ENCODE measurements at regions not wholly inside any gene's neighbourhood (a gene's known extent, or its start where the extent isn't known, plus 50 kb on each side); places are given as distances from the start of the nearest gene placed in this dataset.

GRCh38 chr11:79783833-79784232 lies 343.0 kb upstream of the TENM4 start:
- H3K4me3 ChIP-seq: no peak overlapping the region
- no peaks in the 10 kb centered on the region for H3K27me3 ChIP-seq
- no peak for DNase-seq
- intact Hi-C loops (cut with DNase I): no loop called here
- H3K4me1 ChIP-seq (ENCODE audit: insufficient read depth): no peaks in the 10 kb centered on the region
- TF ChIP-seq POLR2A (IDR thresholded peaks at IDR 0.05) (no peak), EP300 (IDR thresholded peaks at IDR 0.05) (no peak), CTCF (IDR thresholded peaks at IDR 0.05) (no peak)
- H3K9me3 ChIP-seq: no peaks in the 10 kb centered on the region
- no peak overlapping the region for H3K27ac ChIP-seq
- 5 to 14% (median 8%) methylated on average over 4 of the region's 4 CpGs for WGBS, 3 donors
- no peaks in the 10 kb centered on the region for H3K36me3 ChIP-seq

GRCh38 chr11:79768343-79768742 lies 327.5 kb upstream of the TENM4 start:
- TF ChIP-seq EP300 (IDR thresholded peaks at IDR 0.05) (no peak), CTCF (IDR thresholded peaks at IDR 0.05) (no peak), POLR2A (IDR thresholded peaks at IDR 0.05) (no peak)
- intact Hi-C loops (cut with DNase I): no loop called here
- H3K4me1 ChIP-seq (ENCODE audit: insufficient read depth): no peaks in the 10 kb centered on the region
- 17 to 44% (median 39%) methylated on average over 1 of the region's 1 CpG for WGBS, 3 donors
- H3K9me3 ChIP-seq: no peaks in the 10 kb centered on the region
- DNase-seq: peak in 3 of 5 donors; percentile 16 to 37 (median 25)
- no peak overlapping the region for H3K27ac ChIP-seq
- H3K27me3 ChIP-seq: no peaks in the 10 kb centered on the region
- H3K4me3 ChIP-seq: no peak overlapping the region
- no peaks in the 10 kb centered on the region for H3K36me3 ChIP-seq

- Histone ChIP-seq H3K36me3 (no peaks in the 10 kb centered on the region), H3K9me3 (no peaks in the 10 kb centered on the region), H3K4me3 (no peak overlapping the region), H3K4me1 (ENCODE audit: insufficient read depth) (no peaks in the 10 kb centered on the region), H3K27ac (no peak overlapping the region), H3K27me3 (no peaks in the 10 kb centered on the region)
- intact Hi-C loops (cut with DNase I): no loop called here
- TF ChIP-seq POLR2A (IDR thresholded peaks at IDR 0.05) (no peak), EP300 (IDR thresholded peaks at IDR 0.05) (no peak), CTCF (IDR thresholded peaks at IDR 0.05) (peak in 1 of 3 donors; percentile 10)
- 16 to 31% (median 17%) methylated on average over 3 of the region's 3 CpGs for WGBS, 3 donors
- peak in 1 of 5 donors; percentile 18 for DNase-seq
These were observed 321.6 kb upstream of the TENM4 start for GRCh38 chr11:79762279-79762921.

DNA sequence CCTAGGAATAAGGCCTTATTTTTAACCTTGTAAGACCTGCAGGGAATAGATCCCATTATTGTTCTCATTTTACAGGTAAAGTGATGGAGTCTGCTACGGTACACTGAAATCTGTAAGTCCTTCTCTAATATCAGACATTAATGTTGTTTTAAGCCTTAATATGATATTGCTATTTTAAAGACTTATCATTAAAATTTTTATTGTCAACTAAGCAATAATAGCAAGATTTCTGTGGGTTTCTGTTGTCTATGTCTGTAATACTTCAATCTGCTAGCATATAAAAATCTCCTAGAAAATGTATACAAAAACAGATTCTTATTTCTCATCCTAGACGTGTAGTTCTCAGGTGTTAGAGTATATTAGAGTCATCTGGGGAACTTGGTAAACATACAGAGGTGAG lies 317.5 kb upstream of the TENM4 start:
- Histone ChIP-seq H3K27ac (no peak overlapping the region), H3K27me3 (no peaks in the 10 kb centered on the region), H3K9me3 (no peaks in the 10 kb centered on the region), H3K4me3 (no peak overlapping the region), H3K36me3 (no peaks in the 10 kb centered on the region), H3K4me1 (ENCODE audit: insufficient read depth) (no peaks in the 10 kb centered on the region)
- no peak for DNase-seq
- no peak for TF ChIP-seq EP300 (IDR thresholded peaks at IDR 0.05)
- intact Hi-C loops (cut with DNase I): no loop called here
- 46 to 90% (median 87%) methylated on average over 2 of the region's 2 CpGs for WGBS, 3 donors

- no peak for TF ChIP-seq POLR2A (IDR thresholded peaks at IDR 0.05)
- no peak for TF ChIP-seq CTCF (IDR thresholded peaks at IDR 0.05)
- no peak for TF ChIP-seq EP300 (IDR thresholded peaks at IDR 0.05)
- H3K4me1 ChIP-seq (ENCODE audit: insufficient read depth): no peaks in the 10 kb centered on the region
- intact Hi-C loops (cut with DNase I): no loop called here
- no peak overlapping the region for H3K27ac ChIP-seq
- no peaks in the 10 kb centered on the region for H3K9me3 ChIP-seq
- H3K27me3 ChIP-seq: no peaks in the 10 kb centered on the region
- WGBS, 3 donors: 88 to 92% (median 90%) methylated on average over 1 of the region's 1 CpG
- no peaks in the 10 kb centered on the region for H3K36me3 ChIP-seq
- no peak for DNase-seq
- no peak overlapping the region for H3K4me3 ChIP-seq
These were observed 306.6 kb upstream of the TENM4 start for GRCh38 chr11:79747406-79747805.
